ENCODE measurements at regions not wholly inside any gene's neighbourhood (a gene's known extent, or its start where the extent isn't known, plus 50 kb on each side); places are given as distances from the start of the nearest gene placed in this dataset.

GRCh38 chr4:116108606-116109005, 976.8 kb downstream of the TRAM1L1 start:
- no peak for TF ChIP-seq REST (IDR thresholded peaks at IDR 0.05; ENCODE audit: insufficient read depth in 1 of 2, low read depth in 2 of 2, low read length in 2 of 2)
- TF ChIP-seq TAF1 (IDR thresholded peaks at IDR 0.05; ENCODE audit: borderline replicate concordance, insufficient read depth, low read length): no peak
- TF ChIP-seq POLR2AphosphoS5 (IDR thresholded peaks at IDR 0.05; ENCODE audit: low read depth, low read length): no peak
- no peak for TF ChIP-seq SIN3A (IDR thresholded peaks at IDR 0.05; ENCODE audit: borderline replicate concordance, insufficient read depth, low read length)
- TF ChIP-seq FOXP2 (optimal IDR thresholded peaks at IDR 0.05; ENCODE audit: borderline replicate concordance, extremely low read depth, extremely low read length, insufficient read depth): no peak

Data from PFSK-1 (cell line).